Astrocyte of the spinal cord (primary cell): ENCODE measurements at regions not wholly inside any gene's neighbourhood (a gene's known extent, or its start where the extent isn't known, plus 50 kb on each side); places are given as distances from the start of the nearest gene placed in this dataset.

Source experiments
- DNase-seq: peaks from one replicate; pipeline ENCODE4 v3.0.0; 2011; ENCODE audit warnings: low read depth, low spot score
- H3K4me3 ChIP-seq: 2 replicates; pipeline ENCODE4 v1.5.1; 2011; ENCODE audit warnings: low read depth, mild to moderate bottlenecking, low read length, moderate library complexity
- CTCF ChIP-seq: IDR thresholded peaks from 2 replicates; pipeline ENCODE4 v1.5.1; 2012; ENCODE audit warnings: low read depth, mild to moderate bottlenecking, low read length, inconsistent platforms
- in situ Hi-C: cut with HindIII; loops from 2 replicates; pipeline ENCODE4 v1.10.0; 2017; ENCODE audit warnings: low sequenced_read_pairs

DNA sequence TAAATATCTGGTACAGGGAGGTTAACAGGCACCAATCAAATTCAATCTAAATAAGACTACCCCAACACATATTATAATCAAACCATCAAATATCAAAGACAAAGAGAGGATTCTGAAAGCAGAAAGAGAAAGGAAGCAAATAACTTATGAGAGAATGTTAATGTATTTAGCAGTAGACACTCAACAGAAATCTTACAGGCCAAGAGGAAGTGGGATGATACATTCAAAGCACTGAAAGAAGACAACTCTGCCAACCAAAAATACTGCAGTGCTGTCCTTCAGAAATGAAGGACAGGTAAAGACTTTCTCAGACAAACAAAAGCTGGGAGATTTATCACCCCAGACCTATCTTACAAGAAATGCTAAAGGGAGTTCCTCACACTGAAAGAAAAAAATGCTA is 95.9 kb upstream of the PTHLH start:
- no peak for DNase-seq
- no peak for TF ChIP-seq CTCF
- H3K4me3 ChIP-seq, result no peak overlapping the region
- in situ Hi-C loops, result no loop called here

- no peak overlapping the region for H3K4me3 ChIP-seq
- no peak for DNase-seq
- in situ Hi-C loops, result no loop called here
- no peak for TF ChIP-seq CTCF
Observed at GRCh38 chr12:28079539-28079938, 107.0 kb upstream of the PTHLH start.

DNA sequence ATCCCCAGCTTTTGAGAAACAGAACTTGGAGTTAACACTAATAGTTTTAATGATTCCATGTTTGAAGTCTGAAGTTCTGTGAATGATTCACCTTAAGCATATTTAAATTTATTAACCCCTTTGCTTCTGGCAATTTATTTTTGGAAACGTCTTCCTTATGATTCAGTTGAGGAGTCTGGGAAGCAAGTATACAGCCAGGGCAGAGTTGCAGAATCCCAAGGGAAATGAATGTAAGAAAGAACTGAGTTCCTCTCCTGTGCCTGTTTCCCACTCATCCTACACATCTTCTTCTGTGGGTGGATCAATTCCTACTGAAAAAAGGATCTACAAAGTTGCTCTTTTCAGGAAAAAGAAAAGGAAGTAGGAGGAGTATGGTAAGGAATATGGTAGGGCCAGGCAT is 108.2 kb upstream of the CCDC91 start:
- no peak for DNase-seq
- no peak for TF ChIP-seq CTCF
- in situ Hi-C loops, result no loop called here
- H3K4me3 ChIP-seq, result no peak overlapping the region

DNA sequence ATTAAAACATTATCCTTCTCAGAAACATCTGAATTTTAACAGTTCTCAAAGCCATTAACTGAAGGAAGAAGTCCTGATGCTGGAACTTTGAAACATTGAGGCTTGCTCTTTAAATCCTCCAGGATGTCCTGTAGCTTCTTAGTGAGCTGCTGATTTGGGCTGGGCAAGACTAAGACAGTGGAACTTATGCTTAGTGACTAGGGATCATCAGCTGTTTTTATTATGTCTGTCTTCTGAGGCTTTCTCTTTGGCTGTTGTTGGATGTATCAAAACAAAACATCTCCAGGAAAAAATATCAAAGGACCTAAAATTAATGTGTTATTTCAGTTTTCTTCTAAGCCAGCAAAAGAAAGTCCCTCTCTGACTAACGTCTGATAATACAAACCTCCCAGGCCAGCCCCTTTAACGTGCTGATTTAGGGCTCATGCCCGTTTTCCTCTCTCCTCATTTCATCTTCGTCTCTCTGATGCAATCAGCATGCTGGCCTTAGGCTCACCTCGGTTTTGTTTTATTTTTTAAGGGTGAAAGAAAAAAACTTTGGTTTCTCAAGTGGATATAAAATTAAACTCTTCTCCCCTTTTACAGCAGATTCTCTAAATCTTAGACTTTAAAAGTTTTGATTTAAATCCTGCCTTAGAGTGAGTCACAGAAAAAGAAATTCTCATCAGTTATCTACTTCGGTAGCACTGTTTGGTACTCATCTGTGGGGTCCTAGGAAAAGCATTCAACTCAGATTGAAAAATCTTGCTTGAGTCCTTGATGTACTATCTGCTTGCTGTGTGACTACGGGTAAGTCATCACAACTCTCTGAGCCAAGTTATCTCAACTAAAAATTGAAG is 106.2 kb upstream of the CCDC91 start:
- no peak for TF ChIP-seq CTCF
- DNase-seq, result peak; percentile 26
- in situ Hi-C loops, result no loop called here
- no peak overlapping the region for H3K4me3 ChIP-seq

DNA sequence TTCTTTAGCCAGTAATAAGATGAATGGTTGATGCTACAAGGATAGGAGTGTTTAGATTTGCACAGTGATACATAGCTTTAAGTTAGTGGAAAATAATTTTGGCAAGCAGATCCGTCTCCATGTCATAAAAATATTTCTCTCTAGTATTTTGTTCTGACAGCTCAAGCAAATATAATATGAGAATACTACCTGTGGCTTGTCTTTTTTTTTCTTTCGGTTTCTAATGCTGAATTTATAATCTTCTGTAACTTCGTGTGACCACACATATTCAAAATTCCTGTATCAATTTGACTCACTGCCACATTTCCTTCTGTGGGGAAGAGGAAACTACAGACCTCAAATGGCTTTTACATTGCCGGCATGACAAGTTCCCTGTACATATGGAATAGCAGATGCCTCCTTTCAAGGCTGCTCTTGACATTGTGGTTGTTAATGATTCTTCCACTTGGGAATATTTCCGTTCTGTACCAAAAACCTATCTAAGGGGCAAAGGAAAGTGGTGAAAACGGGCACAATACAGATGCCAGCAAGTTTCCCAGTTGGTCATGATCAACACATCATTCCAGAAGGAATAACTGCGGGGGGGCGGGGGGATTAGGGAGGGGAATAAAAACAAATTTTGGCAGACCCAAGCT is 103.6 kb upstream of the CCDC91 start:
- no peak for TF ChIP-seq CTCF
- in situ Hi-C loops, result no loop called here
- DNase-seq, result no peak
- no peak overlapping the region for H3K4me3 ChIP-seq

- peak; percentile 10 for DNase-seq
- in situ Hi-C loops, result no loop called here
- H3K4me3 ChIP-seq, result no peak overlapping the region
- no peak for TF ChIP-seq CTCF
Observed at GRCh38 chr12:28088566-28089272, 101.5 kb upstream of the CCDC91 start.
